Stimulated activated CD4-positive, alpha-beta T cell treated with anti-CD3 and anti-CD28 coated beads, Interleukin-12 subunit alpha, Interleukin-12 subunit beta, amount 100 ng/mL, for 48 hours (primary cell): ENCODE measurements at regions not wholly inside any gene's neighbourhood (a gene's known extent, or its start where the extent isn't known, plus 50 kb on each side); places are given as distances from the start of the nearest gene placed in this dataset.

Experiments used
- DNase-seq, 3 donors: peaks; one replicate each; pipeline ENCODE4 v3.0.0-alpha.2; 2020; ENCODE audit warnings: low read depth in 2 of 3, low spot score in 1 of 3

- DNase-seq = no peak
Observed at GRCh38 chr6:84422380-84422968, 195.0 kb upstream of the CEP162 start.

DNA sequence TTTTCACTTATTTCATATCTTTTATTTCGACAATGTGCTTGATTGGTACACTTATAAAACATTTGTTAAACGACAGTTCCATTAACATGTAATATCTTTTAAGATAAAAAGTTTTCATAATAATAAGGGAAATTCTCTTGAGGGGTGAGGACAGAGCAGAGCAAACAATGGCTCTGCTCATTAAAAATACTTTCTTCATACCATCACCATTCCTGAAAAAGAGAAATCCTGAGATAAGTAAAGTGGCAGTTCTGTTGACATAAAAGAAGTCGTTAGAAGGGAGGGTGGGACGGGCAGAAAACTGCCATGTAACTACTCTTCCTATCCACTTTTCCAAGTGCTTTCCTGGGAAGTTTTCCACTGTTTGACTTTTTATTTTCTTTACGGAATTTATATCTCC, 193.6 kb upstream of the CEP162 start:
- DNase-seq = no peak

- no peak for DNase-seq
Observed at GRCh38 chr6:84417260-84417659, 189.8 kb upstream of the CEP162 start.

DNA sequence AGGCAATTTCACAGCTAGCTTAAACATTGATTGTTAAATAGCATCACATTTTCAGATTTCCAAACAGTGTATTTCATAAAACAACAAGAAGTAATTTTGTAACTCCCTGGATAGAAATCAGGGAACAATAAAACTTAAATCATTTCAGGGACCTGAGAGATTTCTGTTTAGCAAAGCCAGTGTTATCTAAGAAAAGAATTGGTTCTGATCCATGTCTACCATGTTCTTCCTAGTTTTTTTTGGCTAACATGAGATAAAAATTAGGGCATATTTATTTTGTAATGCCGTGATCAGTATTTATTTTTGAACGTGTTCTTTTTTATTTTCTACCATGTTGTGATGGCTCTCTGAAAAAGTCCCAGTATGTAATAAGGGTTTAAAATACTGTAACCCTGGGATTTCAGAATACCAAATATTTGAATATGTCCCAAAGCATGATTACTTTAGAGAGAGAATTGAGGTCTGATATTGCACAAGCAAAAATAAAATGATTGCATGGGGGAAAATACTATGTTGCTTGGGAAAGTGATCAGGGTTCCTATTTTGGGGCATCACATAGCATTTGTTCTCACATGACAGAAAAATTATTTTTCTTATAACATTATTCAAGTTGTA, 188.7 kb upstream of the CEP162 start:
- no peak for DNase-seq

DNA sequence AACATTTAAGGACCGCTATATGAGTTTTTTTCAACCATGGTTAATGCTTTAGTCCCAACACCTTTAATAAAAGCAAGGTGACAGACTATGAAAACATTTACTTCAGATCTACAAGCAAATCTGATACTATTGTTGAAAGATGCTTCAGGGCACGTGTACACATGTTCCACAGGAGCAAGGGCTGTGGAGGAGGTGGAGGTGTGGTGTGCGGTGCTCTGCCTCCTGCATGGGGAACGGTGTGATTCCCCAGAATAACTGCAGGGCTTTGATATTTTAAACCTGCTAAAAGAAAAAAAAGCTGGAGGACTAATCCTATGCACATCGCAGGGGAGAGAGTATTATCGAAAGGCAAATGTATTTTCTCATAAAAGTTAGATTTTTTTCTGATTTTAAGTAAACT, 188.1 kb upstream of the CEP162 start:
- DNase-seq = no peak

GRCh38 chr6:84415068-84415467, 187.6 kb upstream of the CEP162 start:
- DNase-seq = no peak

- no peak for DNase-seq
Observed at GRCh38 chr6:84414531-84414930, 187.1 kb upstream of the CEP162 start.

DNA sequence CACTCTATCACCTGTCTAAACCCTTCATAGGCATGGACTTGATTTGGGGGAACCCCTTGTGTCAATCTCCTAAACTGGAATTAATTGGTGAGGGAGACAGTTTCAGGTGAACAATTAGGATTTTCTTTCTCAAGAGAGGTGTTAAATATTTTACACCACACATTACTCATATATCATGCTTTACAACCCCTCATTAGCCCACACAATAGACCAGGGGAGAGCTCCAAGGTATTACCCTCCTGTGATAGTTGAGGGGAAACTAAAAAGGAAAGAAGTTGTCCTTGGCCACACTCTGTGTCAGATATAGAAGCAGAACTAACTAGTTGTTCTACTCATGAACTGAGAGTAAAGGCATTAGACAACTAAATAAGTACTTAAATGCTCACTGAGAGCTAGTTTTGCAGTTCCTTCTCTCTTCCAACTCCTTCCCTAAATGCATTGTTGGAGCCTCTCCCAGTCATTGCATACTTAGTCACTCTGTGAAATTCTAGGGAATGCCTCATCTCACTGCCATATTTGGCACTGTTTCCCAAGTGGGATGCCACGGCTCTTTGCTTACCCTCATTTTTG, 183.7 kb upstream of the CEP162 start:
- no peak for DNase-seq

- DNase-seq = no peak
Observed at GRCh38 chr6:84409911-84410310, 182.5 kb upstream of the CEP162 start.

GRCh38 chr6:84408028-84408427, 180.6 kb upstream of the CEP162 start:
- DNase-seq = no peak

DNA sequence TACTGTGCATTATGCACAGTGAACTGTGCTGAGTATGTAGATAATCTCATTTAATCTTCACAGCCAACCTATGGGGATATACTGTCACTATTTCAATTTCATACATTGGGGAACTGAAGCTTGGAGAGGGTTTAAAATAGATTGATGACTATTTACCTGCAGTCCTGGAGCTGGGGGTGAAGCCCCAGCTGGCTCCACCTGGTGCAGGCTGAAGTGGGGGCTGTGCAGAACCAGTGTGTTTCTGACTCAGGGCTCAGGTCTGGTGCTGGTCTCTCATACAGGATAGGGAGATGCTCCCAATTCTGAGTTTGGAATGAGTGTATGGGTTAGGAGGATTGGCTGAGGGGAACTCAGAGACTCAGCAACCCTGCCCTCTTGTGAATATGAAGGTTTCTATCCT, 176.1 kb upstream of the CEP162 start:
- no peak for DNase-seq

- no peak for DNase-seq
Observed at GRCh38 chr6:84399003-84399402, 171.6 kb upstream of the CEP162 start.

- no peak for DNase-seq
Observed at GRCh38 chr6:84392261-84392660, 164.8 kb upstream of the CEP162 start.

DNA sequence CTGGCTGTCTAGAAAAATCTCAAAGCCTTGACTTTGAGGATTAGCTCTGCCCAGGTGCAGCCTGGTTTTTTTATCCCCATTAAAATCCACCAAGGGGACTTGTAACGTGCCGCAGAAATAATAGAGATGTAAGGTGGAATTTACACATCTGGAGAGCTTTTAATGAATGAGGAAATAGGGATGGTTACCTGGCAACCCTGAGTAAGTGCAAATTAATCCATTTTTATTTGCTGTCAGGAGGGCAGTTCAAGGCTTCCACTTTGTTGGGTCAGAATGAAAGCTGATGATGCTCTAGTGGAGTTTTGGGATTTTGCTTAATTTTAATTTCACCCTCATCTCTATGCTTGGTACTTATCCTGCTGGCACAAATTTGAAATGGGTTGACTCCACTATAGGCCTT, 163.4 kb upstream of the CEP162 start:
- no peak for DNase-seq

DNA sequence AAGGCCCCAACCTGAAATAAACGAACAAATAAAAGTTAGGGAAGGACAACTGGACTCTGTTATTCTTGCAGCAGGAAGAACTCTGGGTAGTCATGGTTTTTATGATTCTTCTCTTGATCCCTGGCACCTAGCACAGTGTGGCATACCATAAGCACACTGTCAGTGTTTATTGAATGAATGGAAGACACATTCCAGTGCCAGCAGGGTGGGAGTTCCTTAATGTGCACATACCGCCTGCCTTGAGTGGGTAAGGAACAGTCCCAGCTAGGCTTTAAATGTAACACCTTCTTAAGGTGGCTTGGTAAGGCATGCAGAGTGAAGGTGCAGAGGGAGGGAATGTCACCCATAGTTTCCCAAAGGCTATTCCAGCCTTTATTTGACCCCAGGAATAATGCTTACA, 162.9 kb upstream of the CEP162 start:
- DNase-seq = no peak

GRCh38 chr6:84379142-84379541, 151.7 kb upstream of the CEP162 start:
- DNase-seq = no peak

- DNase-seq = no peak
Observed at GRCh38 chr6:84372290-84372689, 144.8 kb upstream of the CEP162 start.

GRCh38 chr6:84371681-84372080, 144.2 kb upstream of the CEP162 start:
- no peak for DNase-seq

GRCh38 chr6:84362193-84362821, 134.9 kb upstream of the CEP162 start:
- DNase-seq = no peak

GRCh38 chr6:84361372-84362192, 134.1 kb upstream of the CEP162 start:
- no peak for DNase-seq

DNA sequence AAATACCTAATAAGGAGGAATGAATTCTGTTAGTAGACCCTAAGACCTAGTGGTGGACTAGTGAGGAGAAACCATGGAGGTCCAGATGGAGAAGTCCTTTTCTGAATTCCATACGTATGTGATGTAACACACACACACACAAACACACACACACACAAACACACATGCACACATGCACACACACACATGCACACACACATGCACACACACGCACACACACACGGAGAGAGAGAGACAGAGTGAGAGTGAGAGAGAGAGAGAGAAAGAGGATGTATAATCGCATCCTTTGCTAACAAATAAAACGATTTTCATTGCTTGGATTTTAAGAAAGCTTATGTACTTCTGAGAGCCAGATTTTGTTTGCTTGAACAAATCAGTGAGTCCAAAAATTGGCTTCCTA, 132.6 kb upstream of the CEP162 start:
- DNase-seq = no peak

DNA sequence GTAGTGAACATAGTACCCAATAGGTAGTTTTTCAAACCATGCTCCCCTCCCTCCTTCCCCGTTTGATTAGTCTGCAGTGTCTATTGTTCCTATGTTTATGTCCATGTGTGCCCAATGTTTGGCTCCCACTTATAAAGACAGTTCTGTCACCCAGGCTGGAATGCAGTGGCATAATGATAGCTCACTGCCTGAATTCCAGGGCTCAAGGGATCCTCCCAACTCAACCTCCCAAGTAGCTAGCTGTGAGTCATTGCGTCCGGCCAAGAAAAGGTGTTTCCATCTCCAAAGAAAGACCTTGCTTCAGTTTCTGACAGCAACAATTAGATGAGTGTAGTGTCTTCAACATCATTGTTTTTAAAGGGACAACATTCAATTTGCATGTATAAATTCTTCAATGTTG, 131.1 kb upstream of the CEP162 start:
- no peak for DNase-seq
